ENCODE measurements at regions not wholly inside any gene's neighbourhood (a gene's known extent, or its start where the extent isn't known, plus 50 kb on each side); places are given as distances from the start of the nearest gene placed in this dataset.

DNA sequence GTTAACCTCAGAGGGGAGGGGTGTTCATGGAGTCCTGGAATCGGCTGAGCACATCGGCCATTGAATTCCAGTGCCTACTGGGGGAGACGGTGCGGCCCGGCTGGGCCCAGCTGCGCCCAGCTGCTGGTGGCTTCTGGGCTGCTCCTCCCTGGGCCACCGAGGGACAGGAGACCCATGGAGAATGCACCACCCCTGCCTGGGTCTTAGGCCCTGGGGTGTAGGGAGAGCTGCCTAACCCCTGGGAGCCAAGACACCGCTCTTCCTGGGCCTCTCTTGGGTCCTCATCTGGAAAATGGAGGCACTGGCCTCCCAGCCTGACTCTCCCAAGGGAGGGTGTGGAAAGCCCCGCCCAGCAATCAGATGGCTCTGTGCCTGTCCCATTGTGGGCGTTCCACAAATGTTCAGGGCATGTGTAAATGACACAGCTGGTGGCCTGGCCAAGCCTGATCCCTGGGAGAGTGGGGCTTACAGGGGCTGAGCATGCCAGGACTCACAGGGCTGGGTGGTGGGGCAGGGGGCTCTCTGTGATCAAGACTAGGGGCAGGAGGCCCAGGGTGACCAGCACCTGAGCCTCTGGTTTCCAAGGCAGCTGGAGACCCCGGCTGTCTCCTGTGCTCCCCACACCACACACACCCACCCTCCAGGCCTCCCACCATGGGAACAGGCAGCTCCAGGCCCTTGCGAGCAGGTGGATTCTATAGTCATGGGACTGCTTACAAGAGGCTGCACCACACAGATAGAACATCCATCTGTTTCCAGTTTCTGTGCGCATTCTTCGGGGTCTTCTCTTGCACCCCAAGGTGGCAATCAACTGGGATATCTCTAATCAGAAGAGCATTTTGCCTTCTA, 150.9 kb downstream of the URI1 start:
- H3K27me3 Mint-ChIP-seq: no peaks in the 10 kb centered on the region
- H3K27ac Mint-ChIP-seq: no peak overlapping the region
- Histone ChIP-seq H3K27ac (ENCODE audit: low read depth in 1 of 2, low read length in 2 of 2) (no peak overlapping the region), H3K9me3 (ENCODE audit: control insufficient read depth in 1 of 2, insufficient read depth in 1 of 2, low read length in 2 of 2) (peaks cover 0 to 3% of the 10 kb centered on the region in 2 experiments), H3K36me3 (ENCODE audit: insufficient read depth, low read length) (no peaks in the 10 kb centered on the region), H3K4me1 (ENCODE audit: insufficient read depth, low read length) (no peaks in the 10 kb centered on the region), H3K4me3 (ENCODE audit: low read length) (no peak overlapping the region), H3K27me3 (ENCODE audit: control insufficient read depth in 1 of 2, insufficient read depth in 2 of 2, low read length in 2 of 2) (no peaks in the 10 kb centered on the region)
- ChIA-PET POLR2A (no interaction called here), CTCF (no interaction called here)
- intact Hi-C loops (cut with DNase I, micrococcal nuclease): no loop called here
- DNase-seq: no peak
- TF ChIP-seq, protein P1, sequence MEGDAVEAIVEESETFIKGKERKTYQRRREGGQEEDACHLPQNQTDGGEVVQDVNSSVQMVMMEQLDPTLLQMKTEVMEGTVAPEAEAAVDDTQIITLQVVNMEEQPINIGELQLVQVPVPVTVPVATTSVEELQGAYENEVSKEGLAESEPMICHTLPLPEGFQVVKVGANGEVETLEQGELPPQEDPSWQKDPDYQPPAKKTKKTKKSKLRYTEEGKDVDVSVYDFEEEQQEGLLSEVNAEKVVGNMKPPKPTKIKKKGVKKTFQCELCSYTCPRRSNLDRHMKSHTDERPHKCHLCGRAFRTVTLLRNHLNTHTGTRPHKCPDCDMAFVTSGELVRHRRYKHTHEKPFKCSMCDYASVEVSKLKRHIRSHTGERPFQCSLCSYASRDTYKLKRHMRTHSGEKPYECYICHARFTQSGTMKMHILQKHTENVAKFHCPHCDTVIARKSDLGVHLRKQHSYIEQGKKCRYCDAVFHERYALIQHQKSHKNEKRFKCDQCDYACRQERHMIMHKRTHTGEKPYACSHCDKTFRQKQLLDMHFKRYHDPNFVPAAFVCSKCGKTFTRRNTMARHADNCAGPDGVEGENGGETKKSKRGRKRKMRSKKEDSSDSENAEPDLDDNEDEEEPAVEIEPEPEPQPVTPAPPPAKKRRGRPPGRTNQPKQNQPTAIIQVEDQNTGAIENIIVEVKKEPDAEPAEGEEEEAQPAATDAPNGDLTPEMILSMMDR (IDR thresholded peaks at IDR 0.05): no peak
- no peaks in the 10 kb centered on the region for H3K9me3 Mint-ChIP-seq
- H3K36me3 Mint-ChIP-seq (ENCODE audit: low read depth): no peaks in the 10 kb centered on the region
- no peaks in the 10 kb centered on the region for H3K4me1 Mint-ChIP-seq (ENCODE audit: low read depth)
- no peak overlapping the region for H3K4me3 Mint-ChIP-seq
- no peak for ATAC-seq (ENCODE audit: poor library complexity)

DNA sequence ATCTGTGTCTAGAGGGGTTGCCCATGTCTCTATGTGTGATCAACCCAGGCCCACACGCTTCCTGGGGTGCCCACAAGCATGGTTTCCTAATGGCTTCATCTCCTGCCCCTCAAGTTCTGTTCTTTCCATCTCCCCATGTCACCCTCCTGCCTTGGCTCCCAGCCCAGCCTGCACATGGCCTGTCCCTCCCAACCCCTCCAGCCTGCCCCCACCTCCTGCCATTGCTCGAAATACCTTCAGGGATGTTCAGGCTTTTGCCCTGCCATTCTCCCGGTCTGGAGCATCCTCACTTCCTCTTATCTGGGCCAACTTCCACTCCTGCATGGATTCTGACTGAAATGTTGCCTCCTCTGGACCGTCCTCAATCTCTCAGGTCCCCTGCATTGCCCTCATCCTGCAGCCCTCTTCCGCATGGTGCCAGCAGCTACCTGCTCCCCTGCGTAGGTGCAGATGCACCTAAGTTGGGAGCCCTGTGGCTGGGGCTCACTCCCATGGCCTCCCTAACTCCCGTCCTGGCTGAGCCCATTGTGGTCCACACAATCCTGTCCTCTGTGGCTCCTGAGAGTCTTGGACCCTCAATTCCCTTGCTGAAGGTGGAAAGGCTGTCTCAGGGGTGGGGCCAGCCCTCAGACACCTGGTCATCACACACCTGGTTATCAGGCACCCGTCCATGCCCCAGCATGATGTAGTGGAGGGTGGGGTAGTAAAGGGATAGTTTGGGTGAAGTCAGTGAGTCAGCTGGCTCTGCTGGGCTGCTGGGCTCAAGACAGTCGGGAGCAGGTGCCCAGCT, 152.1 kb downstream of the URI1 start:
- TF ChIP-seq, protein P1 (IDR thresholded peaks at IDR 0.05): no peak
- ATAC-seq (ENCODE audit: poor library complexity): no peak
- Mint-ChIP-seq H3K36me3 (ENCODE audit: low read depth) (no peaks in the 10 kb centered on the region), H3K4me3 (no peak overlapping the region), H3K27me3 (no peaks in the 10 kb centered on the region), H3K9me3 (no peaks in the 10 kb centered on the region), H3K4me1 (ENCODE audit: low read depth) (no peaks in the 10 kb centered on the region), H3K27ac (no peak overlapping the region)
- Histone ChIP-seq H3K36me3 (ENCODE audit: insufficient read depth, low read length) (no peaks in the 10 kb centered on the region), H3K9me3 (ENCODE audit: control insufficient read depth in 1 of 2, insufficient read depth in 1 of 2, low read length in 2 of 2) (peaks cover 0 to 3% of the 10 kb centered on the region in 2 experiments), H3K27me3 (ENCODE audit: control insufficient read depth in 1 of 2, insufficient read depth in 2 of 2, low read length in 2 of 2) (no peaks in the 10 kb centered on the region), H3K27ac (ENCODE audit: low read depth in 1 of 2, low read length in 2 of 2) (no peak overlapping the region), H3K4me1 (ENCODE audit: insufficient read depth, low read length) (no peaks in the 10 kb centered on the region), H3K4me3 (ENCODE audit: low read length) (no peak overlapping the region)
- DNase-seq: no peak
- ChIA-PET POLR2A (no interaction called here), CTCF (no interaction called here)
- intact Hi-C loops (cut with DNase I, micrococcal nuclease): no loop called here

DNA sequence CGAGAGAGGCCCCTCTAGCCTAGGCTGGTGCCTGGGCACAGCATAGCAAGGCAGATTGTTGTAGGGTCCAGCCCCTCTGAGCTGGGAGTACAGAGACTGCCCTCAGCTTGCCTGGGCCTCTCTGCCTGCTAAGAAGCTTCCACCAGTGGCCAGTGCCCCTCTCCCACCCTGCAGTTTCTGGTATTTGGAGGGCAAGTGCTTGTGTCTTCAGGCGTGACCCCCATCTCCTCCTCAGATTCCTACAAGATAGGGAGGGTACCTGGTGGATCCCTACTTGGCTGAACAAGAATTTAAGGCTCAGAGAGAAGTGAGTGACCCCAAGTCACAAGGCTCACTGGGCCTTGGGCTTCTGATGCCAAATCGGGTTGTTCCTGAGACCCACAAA, 152.7 kb downstream of the URI1 start:
- H3K27me3 ChIP-seq (ENCODE audit: control insufficient read depth in 1 of 2, insufficient read depth in 2 of 2, low read length in 2 of 2): no peaks in the 10 kb centered on the region
- ATAC-seq (ENCODE audit: poor library complexity): no peak
- Mint-ChIP-seq H3K4me1 (ENCODE audit: low read depth) (no peaks in the 10 kb centered on the region), H3K27me3 (no peaks in the 10 kb centered on the region), H3K9me3 (no peaks in the 10 kb centered on the region), H3K36me3 (ENCODE audit: low read depth) (no peaks in the 10 kb centered on the region), H3K27ac (no peak overlapping the region), H3K4me3 (no peak overlapping the region)
- POLR2A ChIA-PET: no interaction called here
- no peak overlapping the region for H3K27ac ChIP-seq (ENCODE audit: low read depth in 1 of 2, low read length in 2 of 2)
- CTCF ChIA-PET: no interaction called here
- TF ChIP-seq, protein P1 (IDR thresholded peaks at IDR 0.05): no peak
- H3K4me1 ChIP-seq (ENCODE audit: insufficient read depth, low read length): no peaks in the 10 kb centered on the region
- no peak overlapping the region for H3K4me3 ChIP-seq (ENCODE audit: low read length)
- H3K9me3 ChIP-seq (ENCODE audit: control insufficient read depth in 1 of 2, insufficient read depth in 1 of 2, low read length in 2 of 2): peaks cover 0 to 3% of the 10 kb centered on the region in 2 experiments
- no peak for DNase-seq
- intact Hi-C loops (cut with DNase I, micrococcal nuclease): no loop called here
- H3K36me3 ChIP-seq (ENCODE audit: insufficient read depth, low read length): no peaks in the 10 kb centered on the region

Data from CD4-positive, alpha-beta T cell (primary cell).